GM13977 (cell line): ENCODE measurements at regions not wholly inside any gene's neighbourhood (a gene's known extent, or its start where the extent isn't known, plus 50 kb on each side); places are given as distances from the start of the nearest gene placed in this dataset.

Source experiments
- DNase-seq: peaks from one replicate; pipeline ENCODE4 v3.0.0; 2012; ENCODE audit warnings: low spot score
- in situ Hi-C: fragments of 300-500 bp; cut with MboI; formaldehyde crosslinking; loops from one replicate; pipeline ENCODE4 v1.12.0; 2022; ENCODE audit warnings: low sequenced_read_pairs, low pct_unique_long_range_greater_than_20kb, mixed read lengths, inconsistent platforms; ENCODE audit not compliant: unreplicated experiment
- TF ChIP-seq, protein P1 (sequence below): IDR thresholded peaks from 2 replicates; pipeline ENCODE4 v1.5.1; 2012; ENCODE audit warnings: mild to moderate bottlenecking, control low read depth; ENCODE audit not compliant: insufficient read depth; ENCODE audit errors: extremely low read depth, missing control alignments

DNA sequence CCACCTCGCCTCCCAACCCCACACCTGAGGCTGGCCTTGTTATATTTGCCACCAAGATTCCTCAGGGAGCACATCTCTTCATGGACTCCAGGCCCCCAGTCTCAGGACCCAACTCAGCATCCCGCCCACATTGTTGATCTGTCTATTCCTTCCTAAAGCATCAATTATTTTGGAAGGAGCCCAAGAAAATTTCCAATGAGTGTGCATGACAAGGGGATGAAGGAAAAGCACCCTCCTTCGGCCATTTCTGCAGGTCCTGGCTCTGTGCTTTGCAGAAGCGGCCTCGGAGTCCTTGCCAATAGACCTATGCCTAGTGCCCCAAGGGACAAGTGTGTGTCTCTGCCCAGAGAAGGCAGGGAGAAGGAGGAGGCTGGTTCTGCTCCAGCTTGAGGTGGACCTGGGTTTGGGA is 273.2 kb downstream of the GADD45G start:
- TF ChIP-seq, protein P1, sequence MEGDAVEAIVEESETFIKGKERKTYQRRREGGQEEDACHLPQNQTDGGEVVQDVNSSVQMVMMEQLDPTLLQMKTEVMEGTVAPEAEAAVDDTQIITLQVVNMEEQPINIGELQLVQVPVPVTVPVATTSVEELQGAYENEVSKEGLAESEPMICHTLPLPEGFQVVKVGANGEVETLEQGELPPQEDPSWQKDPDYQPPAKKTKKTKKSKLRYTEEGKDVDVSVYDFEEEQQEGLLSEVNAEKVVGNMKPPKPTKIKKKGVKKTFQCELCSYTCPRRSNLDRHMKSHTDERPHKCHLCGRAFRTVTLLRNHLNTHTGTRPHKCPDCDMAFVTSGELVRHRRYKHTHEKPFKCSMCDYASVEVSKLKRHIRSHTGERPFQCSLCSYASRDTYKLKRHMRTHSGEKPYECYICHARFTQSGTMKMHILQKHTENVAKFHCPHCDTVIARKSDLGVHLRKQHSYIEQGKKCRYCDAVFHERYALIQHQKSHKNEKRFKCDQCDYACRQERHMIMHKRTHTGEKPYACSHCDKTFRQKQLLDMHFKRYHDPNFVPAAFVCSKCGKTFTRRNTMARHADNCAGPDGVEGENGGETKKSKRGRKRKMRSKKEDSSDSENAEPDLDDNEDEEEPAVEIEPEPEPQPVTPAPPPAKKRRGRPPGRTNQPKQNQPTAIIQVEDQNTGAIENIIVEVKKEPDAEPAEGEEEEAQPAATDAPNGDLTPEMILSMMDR: no peak
- in situ Hi-C loops: no loop called here
- DNase-seq: no peak

DNA sequence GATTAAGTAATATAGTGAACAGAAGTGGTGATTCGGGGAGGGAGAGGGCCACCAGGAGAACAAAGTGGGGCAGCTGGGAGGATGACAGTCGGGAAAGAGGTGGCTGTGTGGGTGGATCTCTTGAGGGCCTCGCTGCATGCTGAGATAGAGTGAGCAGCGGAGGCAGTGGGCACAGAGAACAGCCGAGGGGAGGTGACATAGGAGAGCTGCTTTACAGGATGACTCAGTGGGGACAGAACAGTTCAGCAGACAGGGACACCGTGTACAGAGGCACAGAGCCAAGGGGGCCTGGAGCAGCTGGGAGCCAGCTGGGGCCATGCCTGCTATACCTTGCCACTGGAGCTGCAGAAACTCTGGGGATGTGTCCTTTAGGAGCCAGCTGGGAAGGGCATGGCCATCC is 273.9 kb downstream of the GADD45G start:
- in situ Hi-C loops: no loop called here
- DNase-seq: no peak

DNA sequence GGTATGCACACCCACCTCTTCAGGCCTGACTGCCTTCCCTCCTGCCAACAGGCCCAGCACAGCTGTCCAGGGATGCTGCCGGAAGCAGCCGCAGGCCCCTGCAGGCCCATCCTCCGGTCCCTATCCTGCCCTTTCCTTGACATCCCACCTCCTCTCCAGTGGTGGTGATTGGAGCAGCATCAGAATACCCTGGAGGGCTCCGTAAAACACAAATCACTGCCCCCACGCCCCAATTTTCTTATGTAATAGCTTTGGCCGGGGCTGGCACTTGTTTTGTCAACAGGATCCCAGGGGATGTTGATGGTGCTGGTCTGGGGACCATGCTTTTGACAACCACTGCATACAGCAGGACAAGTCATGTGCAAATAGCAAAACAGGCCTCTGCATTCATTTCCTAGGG is 274.5 kb downstream of the GADD45G start:
- no peak for DNase-seq
- in situ Hi-C loops: no loop called here
- TF ChIP-seq, protein P1: no peak

More for the DNA sequence above, 273.9 kb downstream of the GADD45G start:
- TF ChIP-seq, protein P1: no peak

DNA sequence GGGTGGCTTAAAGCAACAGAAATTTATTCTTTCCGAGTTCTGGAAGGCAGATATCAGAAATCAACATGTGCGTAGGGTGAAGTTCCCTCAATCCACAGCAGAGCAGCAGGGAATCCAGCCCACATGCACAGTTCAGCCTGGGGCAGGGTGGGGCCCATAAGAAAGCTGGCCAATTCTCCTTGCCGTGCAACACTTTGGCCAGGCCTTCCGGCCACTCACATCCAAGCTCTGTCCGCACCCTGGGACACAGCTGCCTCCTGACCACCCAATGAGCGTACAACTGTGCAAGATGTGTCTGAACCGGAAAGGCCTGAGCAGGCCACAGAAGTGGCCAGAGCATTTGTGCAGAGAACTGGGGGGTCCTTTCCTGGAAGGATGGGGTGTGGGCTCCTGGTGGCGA is 274.9 kb downstream of the GADD45G start:
- in situ Hi-C loops: no loop called here
- no peak for DNase-seq
- TF ChIP-seq, protein P1: no peak

DNA sequence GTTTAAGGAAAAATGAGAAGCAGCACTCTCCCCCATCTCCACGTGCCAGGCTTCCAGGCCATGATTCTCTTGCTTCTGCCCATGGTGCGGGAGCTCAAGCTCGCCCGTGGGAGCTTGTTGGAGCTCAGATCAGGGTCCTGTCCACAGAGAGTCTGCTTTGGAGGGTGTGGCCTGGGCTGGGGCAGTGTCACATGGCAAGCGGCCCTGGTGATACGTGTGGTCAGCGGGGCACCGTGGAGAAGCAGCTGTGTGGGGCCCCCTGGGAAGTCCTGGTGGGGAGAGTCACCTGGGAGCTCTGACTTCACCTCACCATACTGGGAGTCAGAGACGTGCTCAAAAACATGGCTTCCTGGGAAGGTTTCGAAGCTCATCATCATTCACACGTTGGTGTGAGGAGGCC is 275.3 kb downstream of the GADD45G start:
- TF ChIP-seq, protein P1: no peak
- in situ Hi-C loops: no loop called here
- no peak for DNase-seq

DNA sequence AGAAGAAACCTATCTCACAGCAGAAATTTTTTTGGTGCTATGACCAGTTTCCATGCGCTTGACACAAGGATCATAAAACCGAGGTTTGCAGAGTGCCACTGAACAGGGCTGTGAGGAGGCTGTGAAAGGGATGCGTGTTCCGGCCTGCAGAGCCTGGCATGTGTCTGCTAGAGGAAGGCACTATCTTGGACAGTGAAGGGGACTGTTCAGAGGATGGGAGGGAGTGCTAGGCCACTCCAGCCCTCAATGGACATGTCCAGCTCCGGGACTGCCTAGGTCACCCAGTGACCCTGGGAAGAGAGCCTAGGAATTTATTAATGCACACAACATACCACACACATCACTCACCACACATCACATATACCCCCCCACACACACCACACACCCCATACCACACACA is 275.9 kb downstream of the GADD45G start:
- in situ Hi-C loops: no loop called here
- TF ChIP-seq, protein P1: no peak
- DNase-seq: no peak

DNA sequence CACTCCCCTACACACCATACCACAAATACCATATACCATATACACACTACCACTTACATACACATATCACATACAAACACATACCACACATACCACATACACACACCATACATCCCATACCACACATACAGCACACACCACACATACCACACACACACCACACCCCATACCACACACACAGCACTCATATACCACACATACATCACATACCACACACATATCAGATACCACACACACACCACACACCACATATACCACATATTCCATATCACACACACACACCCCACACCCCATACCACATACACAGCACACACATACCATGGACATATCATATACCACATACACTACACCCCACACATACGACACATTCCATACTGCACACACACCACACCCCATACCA is 276.6 kb downstream of the GADD45G start:
- in situ Hi-C loops: no loop called here
- TF ChIP-seq, protein P1: no peak
- no peak for DNase-seq
